Testis (tissue), 2 donors: ENCODE measurements at regions not wholly inside any gene's neighbourhood (a gene's known extent, or its start where the extent isn't known, plus 50 kb on each side); places are given as distances from the start of the nearest gene placed in this dataset.

Experiments used
- DNase-seq: peaks from one replicate; pipeline ENCODE4 v3.0.0-alpha.2; 2019
- H3K27ac ChIP-seq, 2 donors: fragments of 200-600 bp; sonication (generic); one replicate each; pipeline ENCODE4 v1.5.1; 2019
- H3K27me3 ChIP-seq: fragments of 200-600 bp; sonication (generic); one replicate; pipeline ENCODE4 v1.5.1; 2019
- H3K36me3 ChIP-seq: fragments of 200-600 bp; sonication (generic); one replicate; pipeline ENCODE4 v1.5.1; 2017; ENCODE audit warnings: low read depth; ENCODE audit errors: missing control alignments
- H3K4me1 ChIP-seq: fragments of 200-600 bp; sonication (generic); one replicate; pipeline ENCODE4 v1.5.1; 2019
- H3K4me3 ChIP-seq, 2 donors: fragments of 200-600 bp; sonication (generic); one replicate each; pipeline ENCODE4 v1.5.1; 2017 to 2019
- H3K9me3 ChIP-seq: fragments of 200-600 bp; sonication (generic); one replicate; pipeline ENCODE4 v1.5.1; 2017
- CTCF ChIP-seq, 3 experiments: fragments of 450-650 bp in 2 of 3; fragments of 200-600 bp in 1 of 3; sonication (generic) in 1 of 3; IDR thresholded peaks; one replicate each; pipeline ENCODE4 v1.5.1; 2016 to 2019; ENCODE audit warnings: antibody characterized with exemption in 3 of 3, mild to moderate bottlenecking in 2 of 3, moderate library complexity in 1 of 3
- POLR2A ChIP-seq: fragments of 450-650 bp; IDR thresholded peaks from one replicate; pipeline ENCODE4 v1.6.1; 2017; ENCODE audit warnings: antibody characterized with exemption, mild to moderate bottlenecking, moderate library complexity
- WGBS, 2 donors: methylation state at CpG; one replicate each; pipeline ENCODE4 v1.1.5; 2018; 5-methylcytosine and 5-hydroxymethylcytosine counted together
- intact Hi-C: fragments of 100-400 bp; cut with DNase I; formaldehyde crosslinking; loops from one replicate; pipeline ENCODE4 v1.15.1; 2023; ENCODE audit warnings: low total_unique reads

- Histone ChIP-seq H3K27ac (no peak overlapping the region), H3K9me3 (no peaks in the 10 kb centered on the region), H3K4me3 (no peak overlapping the region), H3K4me1 (peaks cover 10% of the 10 kb centered on the region), H3K27me3 (no peaks in the 10 kb centered on the region), H3K36me3 (no peaks in the 10 kb centered on the region)
- intact Hi-C loops: no loop called here
- no peak for TF ChIP-seq POLR2A
- no peak for DNase-seq
- 81 to 86% methylated on average over 10 to 16 of the region's 16 CpGs for WGBS, 2 donors
Measured at GRCh38 chr14:101372894-101373620, 188.2 kb upstream of the DIO3 start.

GRCh38 chr14:101373690-101374295 lies 187.5 kb upstream of the DIO3 start:
- Histone ChIP-seq H3K4me1 (peaks cover 10% of the 10 kb centered on the region), H3K27ac (no peak overlapping the region), H3K4me3 (no peak overlapping the region), H3K27me3 (no peaks in the 10 kb centered on the region), H3K36me3 (no peaks in the 10 kb centered on the region), H3K9me3 (no peaks in the 10 kb centered on the region)
- TF ChIP-seq CTCF (IDR thresholded peaks at IDR 0.05) (no peak), POLR2A (no peak)
- intact Hi-C loops: no loop called here
- no peak for DNase-seq
- 90 to 91% methylated on average over 21 to 22 of the region's 22 CpGs for WGBS, 2 donors

GRCh38 chr14:101374373-101375338 lies 186.6 kb upstream of the DIO3 start:
- Histone ChIP-seq H3K9me3 (no peaks in the 10 kb centered on the region), H3K4me3 (no peak overlapping the region), H3K4me1 (peaks cover 5% of the 10 kb centered on the region), H3K36me3 (no peaks in the 10 kb centered on the region), H3K27me3 (no peaks in the 10 kb centered on the region), H3K27ac (no peak overlapping the region)
- intact Hi-C loops: no loop called here
- WGBS, 2 donors: 83 to 87% methylated on average over 19 of the region's 19 CpGs
- no peak for DNase-seq
- no peak for TF ChIP-seq CTCF (IDR thresholded peaks at IDR 0.05)
- no peak for TF ChIP-seq POLR2A

GRCh38 chr14:101377069-101377468 lies 184.2 kb upstream of the DIO3 start:
- WGBS, 2 donors: 74 to 80% methylated on average over 5 of the region's 5 CpGs
- intact Hi-C loops: no loop called here
- TF ChIP-seq CTCF (IDR thresholded peaks at IDR 0.05): no peak
- no peak for TF ChIP-seq POLR2A
- no peak for DNase-seq
- Histone ChIP-seq H3K9me3 (no peaks in the 10 kb centered on the region), H3K27me3 (no peaks in the 10 kb centered on the region), H3K4me1 (no peaks in the 10 kb centered on the region), H3K36me3 (no peaks in the 10 kb centered on the region), H3K4me3 (no peak overlapping the region), H3K27ac (no peak overlapping the region)

- DNase-seq: no peak
- H3K27me3 ChIP-seq: no peaks in the 10 kb centered on the region
- H3K4me3 ChIP-seq: no peak overlapping the region
- no peaks in the 10 kb centered on the region for H3K4me1 ChIP-seq
- H3K36me3 ChIP-seq: no peaks in the 10 kb centered on the region
- H3K9me3 ChIP-seq: no peaks in the 10 kb centered on the region
- no peak for TF ChIP-seq CTCF (IDR thresholded peaks at IDR 0.05)
- no peak for TF ChIP-seq POLR2A
- WGBS, 2 donors: 47 to 75% methylated on average over 2 of the region's 2 CpGs
- intact Hi-C loops: no loop called here
- no peak overlapping the region for H3K27ac ChIP-seq
Measured at GRCh38 chr14:101379842-101380241, 181.5 kb upstream of the DIO3 start.
